DOHH2 (cell line): ENCODE measurements at regions not wholly inside any gene's neighbourhood (a gene's known extent, or its start where the extent isn't known, plus 50 kb on each side); places are given as distances from the start of the nearest gene placed in this dataset.

Experiments used
- H3F3A ChIP-seq: fragments of 200-600 bp; sonication (generic), shearing (Covaris generic); 2 replicates; pipeline ENCODE4 v1.6.0; 2016; ENCODE audit warnings: antibody characterized with exemption, mild to moderate bottlenecking; ENCODE audit not compliant: control insufficient read depth, insufficient read depth
- H3K27ac ChIP-seq: fragments of 200-600 bp; sonication (generic); 2 replicates; pipeline ENCODE4 v1.5.1; 2014; ENCODE audit warnings: low read depth, mild to moderate bottlenecking, low read length, moderate library complexity
- H3K27me3 ChIP-seq: fragments of 200-600 bp; sonication (generic); 2 replicates; pipeline ENCODE4 v1.6.1; 2014; ENCODE audit warnings: mild to moderate bottlenecking, low read length, mixed read lengths; ENCODE audit not compliant: control insufficient read depth
- H3K36me3 ChIP-seq: fragments of 200-600 bp; sonication (generic); 2 replicates; pipeline ENCODE4 v1.6.1; 2014; ENCODE audit warnings: mild to moderate bottlenecking, low read length, moderate library complexity, mixed read lengths; ENCODE audit not compliant: control insufficient read depth
- H3K4me1 ChIP-seq: fragments of 200-600 bp; sonication (generic); 2 replicates; pipeline ENCODE4 v1.6.1; 2014; ENCODE audit warnings: mild to moderate bottlenecking, low read length, mixed read lengths; ENCODE audit not compliant: control insufficient read depth
- H3K4me2 ChIP-seq: fragments of 200-600 bp; sonication (generic); 2 replicates; pipeline ENCODE4 v1.6.0; 2014; ENCODE audit warnings: mild to moderate bottlenecking, low read length, moderate library complexity
- H3K4me3 ChIP-seq: fragments of 200-600 bp; sonication (generic); 2 replicates; pipeline ENCODE4 v1.5.1; 2014; ENCODE audit warnings: mild to moderate bottlenecking, low read length, mixed read lengths
- H3K79me2 ChIP-seq: fragments of 200-600 bp; sonication (generic); 2 replicates; pipeline ENCODE4 v1.6.1; 2014; ENCODE audit warnings: mild to moderate bottlenecking, low read length, mixed read lengths; ENCODE audit not compliant: control insufficient read depth
- H3K9me2 ChIP-seq: fragments of 200-600 bp; sonication (generic); replicated peaks from 2 replicates; pipeline ENCODE4 v1.6.1; 2014; ENCODE audit warnings: mild to moderate bottlenecking, low read length, mixed read lengths; ENCODE audit not compliant: control insufficient read depth
- H3K9me3 ChIP-seq: fragments of 200-600 bp; sonication (generic); 2 replicates; pipeline ENCODE4 v1.6.1; 2014; ENCODE audit warnings: antibody characterized with exemption, low read length, mixed read lengths; ENCODE audit not compliant: control insufficient read depth, insufficient read depth
- H4K20me1 ChIP-seq: fragments of 200-600 bp; sonication (generic); 2 replicates; pipeline ENCODE4 v1.6.0; 2014; ENCODE audit warnings: low read depth, mild to moderate bottlenecking, antibody characterized with exemption, low read length, moderate library complexity; ENCODE audit not compliant: control insufficient read depth, insufficient read depth
- CTCF ChIP-seq: fragments of 200-600 bp; sonication (generic); IDR thresholded peaks from one replicate; pipeline ENCODE4 v1.5.1; 2014; ENCODE audit warnings: antibody characterized with exemption, mild to moderate bottlenecking, low read depth, low read length; ENCODE audit not compliant: poor library complexity, severe bottlenecking
- EZH2phosphoT487 ChIP-seq: fragments of 200-600 bp; sonication (generic); IDR thresholded peaks from 2 replicates; pipeline ENCODE4 v1.6.1; 2017; ENCODE audit warnings: borderline replicate concordance, mild to moderate bottlenecking, antibody characterized with exemption, low read length, moderate library complexity, mixed read lengths

- H3K79me2 ChIP-seq, result no peaks in the 10 kb centered on the region
- no peak overlapping the region for H3K4me3 ChIP-seq
- H3K9me3 ChIP-seq, result no peaks in the 10 kb centered on the region
- H4K20me1 ChIP-seq, result no peaks in the 10 kb centered on the region
- H3K27ac ChIP-seq, result no peak overlapping the region
- no peak for TF ChIP-seq EZH2phosphoT487
- TF ChIP-seq CTCF, result no peak
- H3F3A ChIP-seq, result no peaks in the 10 kb centered on the region
- H3K36me3 ChIP-seq, result no peaks in the 10 kb centered on the region
- H3K9me2 ChIP-seq, result no peaks in the 10 kb centered on the region
- no peak overlapping the region for H3K4me2 ChIP-seq
- H3K4me1 ChIP-seq, result no peaks in the 10 kb centered on the region
- H3K27me3 ChIP-seq, result no peaks in the 10 kb centered on the region
Observed at GRCh38 chr2:78293768-78294167, 731.7 kb upstream of the REG3G start.

GRCh38 chr2:78301166-78301789 lies 724.2 kb upstream of the REG3G start:
- Histone ChIP-seq H3K4me2 (no peak overlapping the region), H3K4me1 (no peaks in the 10 kb centered on the region), H3K36me3 (no peaks in the 10 kb centered on the region), H3K4me3 (no peak overlapping the region), H3K27ac (no peak overlapping the region), H3K79me2 (no peaks in the 10 kb centered on the region), H3K27me3 (no peaks in the 10 kb centered on the region), H4K20me1 (no peaks in the 10 kb centered on the region), H3K9me2 (no peaks in the 10 kb centered on the region), H3F3A (no peaks in the 10 kb centered on the region), H3K9me3 (no peaks in the 10 kb centered on the region)
- TF ChIP-seq EZH2phosphoT487 (no peak), CTCF (no peak)

- no peaks in the 10 kb centered on the region for H3F3A ChIP-seq
- H3K4me3 ChIP-seq, result no peak overlapping the region
- TF ChIP-seq EZH2phosphoT487, result no peak
- TF ChIP-seq CTCF, result no peak
- no peak overlapping the region for H3K27ac ChIP-seq
- H3K9me2 ChIP-seq, result no peaks in the 10 kb centered on the region; the same call in 1 of the 2 replicates
- H3K4me1 ChIP-seq, result no peaks in the 10 kb centered on the region
- H3K79me2 ChIP-seq, result no peaks in the 10 kb centered on the region
- no peaks in the 10 kb centered on the region for H3K36me3 ChIP-seq
- H4K20me1 ChIP-seq, result no peaks in the 10 kb centered on the region
- H3K4me2 ChIP-seq, result no peak overlapping the region
- H3K27me3 ChIP-seq, result no peaks in the 10 kb centered on the region
- H3K9me3 ChIP-seq, result no peaks in the 10 kb centered on the region
Observed at GRCh38 chr2:78304678-78305077, 720.8 kb upstream of the REG3G start.
